Mammary epithelial cell (primary cell): ENCODE measurements at regions not wholly inside any gene's neighbourhood (a gene's known extent, or its start where the extent isn't known, plus 50 kb on each side); places are given as distances from the start of the nearest gene placed in this dataset.

ENCODE experiments used
- EZH2 ChIP-seq: IDR thresholded peaks from 2 replicates; pipeline ENCODE4 v1.6.1; 2012; ENCODE audit warnings: low read length, inconsistent platforms, borderline replicate concordance
- TF ChIP-seq, protein P1 (sequence below), 2 donors: IDR thresholded peaks in 1 of 2; conservative IDR thresholded peaks in 1 of 2; 2 replicates each; pipeline ENCODE4 v1.5.1; 2011 to 2012; ENCODE audit warnings: inconsistent platforms in 2 of 2, low read length in 2 of 2, mild to moderate bottlenecking in 2 of 2, control low read depth in 1 of 2, low read depth in 1 of 2; ENCODE audit not compliant: insufficient read depth in 1 of 2; ENCODE audit errors: extremely low read depth in 1 of 2

- TF ChIP-seq EZH2: no peak
- TF ChIP-seq, protein P1, sequence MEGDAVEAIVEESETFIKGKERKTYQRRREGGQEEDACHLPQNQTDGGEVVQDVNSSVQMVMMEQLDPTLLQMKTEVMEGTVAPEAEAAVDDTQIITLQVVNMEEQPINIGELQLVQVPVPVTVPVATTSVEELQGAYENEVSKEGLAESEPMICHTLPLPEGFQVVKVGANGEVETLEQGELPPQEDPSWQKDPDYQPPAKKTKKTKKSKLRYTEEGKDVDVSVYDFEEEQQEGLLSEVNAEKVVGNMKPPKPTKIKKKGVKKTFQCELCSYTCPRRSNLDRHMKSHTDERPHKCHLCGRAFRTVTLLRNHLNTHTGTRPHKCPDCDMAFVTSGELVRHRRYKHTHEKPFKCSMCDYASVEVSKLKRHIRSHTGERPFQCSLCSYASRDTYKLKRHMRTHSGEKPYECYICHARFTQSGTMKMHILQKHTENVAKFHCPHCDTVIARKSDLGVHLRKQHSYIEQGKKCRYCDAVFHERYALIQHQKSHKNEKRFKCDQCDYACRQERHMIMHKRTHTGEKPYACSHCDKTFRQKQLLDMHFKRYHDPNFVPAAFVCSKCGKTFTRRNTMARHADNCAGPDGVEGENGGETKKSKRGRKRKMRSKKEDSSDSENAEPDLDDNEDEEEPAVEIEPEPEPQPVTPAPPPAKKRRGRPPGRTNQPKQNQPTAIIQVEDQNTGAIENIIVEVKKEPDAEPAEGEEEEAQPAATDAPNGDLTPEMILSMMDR (conservative IDR thresholded peaks at IDR 0.05 in 1 of 2, IDR thresholded peaks at IDR 0.05 in 1 of 2; ENCODE audit: extremely low read depth in 1 of 2, insufficient read depth in 1 of 2, low read depth in 1 of 2, low read length in 2 of 2): no peak
These were observed 204.7 kb upstream of the VSTM2A start for GRCh38 chr7:54337466-54337865.
